Fibroblast of lung (primary cell): ENCODE measurements at regions not wholly inside any gene's neighbourhood (a gene's known extent, or its start where the extent isn't known, plus 50 kb on each side); places are given as distances from the start of the nearest gene placed in this dataset.

Experiments
- DNase-seq, 2 donors: peaks; one replicate each; pipeline versions ENCODE4 v3.0.0 to v3.0.0-alpha.2; 2010; ENCODE audit warnings: low read depth in 2 of 2
- H2AFZ ChIP-seq: 2 replicates; pipeline ENCODE4 v1.5.1; 2012; ENCODE audit warnings: low read length, control low read depth, inconsistent platforms
- H3K27ac ChIP-seq: 2 replicates; pipeline ENCODE4 v1.5.1; 2011; ENCODE audit warnings: low read length, control low read depth; ENCODE audit not compliant: insufficient read depth
- H3K27me3 ChIP-seq: 2 replicates; pipeline ENCODE4 v1.5.1; 2011; ENCODE audit warnings: mild to moderate bottlenecking, low read length; ENCODE audit not compliant: control insufficient read depth, insufficient read depth
- H3K36me3 ChIP-seq: 2 replicates; pipeline ENCODE4 v1.5.1; 2011; ENCODE audit warnings: low read length; ENCODE audit not compliant: control insufficient read depth, insufficient read depth
- H3K4me1 ChIP-seq: 2 replicates; pipeline ENCODE4 v1.5.1; 2011; ENCODE audit warnings: low read length; ENCODE audit not compliant: control insufficient read depth, insufficient read depth; ENCODE audit errors: extremely low read depth
- H3K4me2 ChIP-seq: 2 replicates; pipeline ENCODE4 v1.5.1; 2011; ENCODE audit warnings: low read length, control low read depth; ENCODE audit not compliant: insufficient read depth; ENCODE audit errors: extremely low read depth
- H3K4me3 ChIP-seq, 4 experiments: fragments of 200-600 bp in 1 of 4; sonication (generic) in 1 of 4; replicated peaks in 1 of 4; 2 replicates each; pipeline ENCODE4 v1.5.1; 2011 to 2016; ENCODE audit warnings: low read length in 4 of 4, low read depth in 3 of 4, mild to moderate bottlenecking in 3 of 4, control low read depth in 2 of 4, inconsistent platforms in 1 of 4, mixed read lengths in 1 of 4; ENCODE audit not compliant: insufficient read depth in 1 of 4; ENCODE audit errors: control extremely low read depth in 1 of 4
- H3K79me2 ChIP-seq: 2 replicates; pipeline ENCODE4 v1.5.1; 2012; ENCODE audit warnings: mild to moderate bottlenecking, low read length, inconsistent platforms; ENCODE audit not compliant: control insufficient read depth, insufficient read depth
- H3K9ac ChIP-seq: 2 replicates; pipeline ENCODE4 v1.5.1; 2011; ENCODE audit warnings: mild to moderate bottlenecking, low read length, control low read depth; ENCODE audit not compliant: insufficient read depth
- H3K9me3 ChIP-seq: 2 replicates; pipeline ENCODE4 v1.5.1; 2012; ENCODE audit warnings: low read depth, low read length; ENCODE audit not compliant: control insufficient read depth, insufficient read depth
- H4K20me1 ChIP-seq: 2 replicates; pipeline ENCODE4 v1.5.1; 2011; ENCODE audit warnings: low read length; ENCODE audit not compliant: control insufficient read depth, insufficient read depth; ENCODE audit errors: extremely low read depth
- CTCF ChIP-seq, 2 donors: IDR thresholded peaks in 1 of 2; conservative IDR thresholded peaks in 1 of 2; 1 replicate in 1 of 2; 2 replicates in 1 of 2; pipeline ENCODE4 v1.5.1; 2011 to 2012; ENCODE audit warnings: low read length in 2 of 2, control low read depth in 1 of 2, inconsistent platforms in 1 of 2, low read depth in 1 of 2, mild to moderate bottlenecking in 1 of 2
- EZH2 ChIP-seq: IDR thresholded peaks from 2 replicates; pipeline ENCODE4 v1.5.1; 2012; ENCODE audit warnings: low read length, control low read depth, mild to moderate bottlenecking; ENCODE audit errors: missing control alignments

DNA sequence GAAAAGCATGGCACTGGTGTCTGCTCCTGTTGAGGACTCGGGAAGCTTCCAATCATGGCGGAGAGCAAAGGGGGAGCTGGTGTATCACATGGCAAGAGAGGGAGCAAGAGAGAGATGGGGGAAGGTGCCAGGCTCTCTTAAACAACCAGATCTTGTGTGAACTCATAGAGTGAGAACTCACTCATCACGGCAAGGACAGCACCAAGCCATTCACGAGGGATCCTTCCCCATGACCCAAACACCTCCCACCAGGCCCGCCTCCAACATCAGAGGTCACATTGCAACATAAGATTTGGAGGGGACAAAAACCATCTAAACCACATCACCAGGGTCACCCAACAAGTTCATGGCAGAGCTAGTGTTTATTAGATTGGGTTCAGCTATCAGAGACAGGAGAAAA is 218.7 kb upstream of the BCOR start:
- no peak overlapping the region for H2AFZ ChIP-seq
- H3K4me2 ChIP-seq: no peak overlapping the region
- H3K4me1 ChIP-seq: no peaks in the 10 kb centered on the region
- TF ChIP-seq CTCF (conservative IDR thresholded peaks at IDR 0.05 in 1 of 2, IDR thresholded peaks at IDR 0.05 in 1 of 2; ENCODE audit: low read depth in 1 of 2, low read length in 2 of 2): no peak
- TF ChIP-seq EZH2: no peak
- H3K79me2 ChIP-seq: no peaks in the 10 kb centered on the region
- no peak overlapping the region for H3K27ac ChIP-seq
- DNase-seq: no peak
- no peaks in the 10 kb centered on the region for H3K27me3 ChIP-seq
- no peak overlapping the region for H3K4me3 ChIP-seq
- no peak overlapping the region for H3K9ac ChIP-seq
- no peaks in the 10 kb centered on the region for H3K36me3 ChIP-seq
- H3K9me3 ChIP-seq: no peaks in the 10 kb centered on the region
- H4K20me1 ChIP-seq: no peaks in the 10 kb centered on the region

- H3K4me2 ChIP-seq: no peak overlapping the region
- TF ChIP-seq EZH2 (no peak), CTCF (conservative IDR thresholded peaks at IDR 0.05 in 1 of 2, IDR thresholded peaks at IDR 0.05 in 1 of 2; ENCODE audit: low read depth in 1 of 2, low read length in 2 of 2) (no peak)
- no peaks in the 10 kb centered on the region for H3K9me3 ChIP-seq
- no peak overlapping the region for H3K4me3 ChIP-seq
- no peak for DNase-seq
- H3K9ac ChIP-seq: no peak overlapping the region
- H3K4me1 ChIP-seq: no peaks in the 10 kb centered on the region
- H3K79me2 ChIP-seq: no peaks in the 10 kb centered on the region
- H2AFZ ChIP-seq: no peak overlapping the region
- no peaks in the 10 kb centered on the region for H3K27me3 ChIP-seq
- no peak overlapping the region for H3K27ac ChIP-seq
- H4K20me1 ChIP-seq: no peaks in the 10 kb centered on the region
- H3K36me3 ChIP-seq: no peaks in the 10 kb centered on the region
These were observed 216.3 kb upstream of the BCOR start for GRCh38 chrX:40314070-40314469.

DNA sequence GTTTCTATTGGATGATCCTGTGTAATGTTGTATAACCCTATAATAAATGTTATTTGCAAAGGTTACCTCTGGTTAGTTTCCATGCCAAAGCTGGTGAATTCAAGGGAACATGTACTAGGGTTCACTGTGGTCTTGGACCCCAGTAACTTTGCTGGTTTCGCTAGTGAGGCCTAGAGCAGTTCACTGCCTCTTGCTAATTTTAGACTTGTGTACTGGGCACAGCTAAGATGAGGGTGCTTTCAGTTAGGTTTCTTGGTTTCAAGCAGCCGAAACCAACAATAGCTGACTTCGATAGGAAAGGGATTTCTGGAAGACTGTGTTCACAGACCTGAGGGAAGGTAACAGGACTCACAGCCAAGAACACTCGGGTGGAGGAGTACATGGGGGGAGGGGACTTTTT is 215.5 kb upstream of the BCOR start:
- no peak overlapping the region for H3K4me2 ChIP-seq
- no peak overlapping the region for H2AFZ ChIP-seq
- H3K9me3 ChIP-seq: no peaks in the 10 kb centered on the region
- no peak for DNase-seq
- H3K27ac ChIP-seq: no peak overlapping the region
- no peak overlapping the region for H3K9ac ChIP-seq
- H3K36me3 ChIP-seq: no peaks in the 10 kb centered on the region
- TF ChIP-seq EZH2 (no peak), CTCF (conservative IDR thresholded peaks at IDR 0.05 in 1 of 2, IDR thresholded peaks at IDR 0.05 in 1 of 2; ENCODE audit: low read depth in 1 of 2, low read length in 2 of 2) (no peak)
- H3K79me2 ChIP-seq: no peaks in the 10 kb centered on the region
- no peaks in the 10 kb centered on the region for H3K27me3 ChIP-seq
- H3K4me1 ChIP-seq: no peaks in the 10 kb centered on the region
- no peak overlapping the region for H3K4me3 ChIP-seq
- H4K20me1 ChIP-seq: no peaks in the 10 kb centered on the region
